ENCODE measurements at regions not wholly inside any gene's neighbourhood (a gene's known extent, or its start where the extent isn't known, plus 50 kb on each side); places are given as distances from the start of the nearest gene placed in this dataset.
"Not testable (repeated sequence)": the region's sequence is repeated elsewhere in the genome, so short reads cannot be mapped to it uniquely, and the experiment has no call there.

GRCh38 chr10:25811052-25811685 is 122.9 kb upstream of the MYO3A start:
- DNase-seq = no peak

DNA sequence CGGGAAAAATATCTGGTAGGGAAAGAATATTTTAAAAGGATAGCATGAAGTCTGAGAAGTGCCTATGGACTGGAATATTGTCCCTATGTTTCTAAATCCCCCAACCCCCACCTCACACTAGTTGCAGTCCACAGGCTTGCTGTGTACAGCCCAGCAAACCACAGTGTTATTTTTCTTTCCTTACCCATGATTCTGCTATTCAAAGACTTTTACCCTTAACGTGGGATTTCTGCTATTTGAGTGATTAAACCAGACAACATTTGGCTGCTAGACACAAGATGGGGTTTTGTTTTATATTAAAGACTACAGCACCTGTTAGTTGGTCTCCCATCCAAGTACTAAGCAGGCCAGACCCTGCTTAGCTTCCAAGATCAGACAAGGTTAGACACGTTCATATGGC is 120.5 kb upstream of the MYO3A start:
- no peak for DNase-seq

GRCh38 chr10:25815236-25815635 is 118.8 kb upstream of the MYO3A start:
- no peak for DNase-seq

- no peak for DNase-seq
These were observed 117.8 kb upstream of the MYO3A start for GRCh38 chr10:25815999-25816768.

DNA sequence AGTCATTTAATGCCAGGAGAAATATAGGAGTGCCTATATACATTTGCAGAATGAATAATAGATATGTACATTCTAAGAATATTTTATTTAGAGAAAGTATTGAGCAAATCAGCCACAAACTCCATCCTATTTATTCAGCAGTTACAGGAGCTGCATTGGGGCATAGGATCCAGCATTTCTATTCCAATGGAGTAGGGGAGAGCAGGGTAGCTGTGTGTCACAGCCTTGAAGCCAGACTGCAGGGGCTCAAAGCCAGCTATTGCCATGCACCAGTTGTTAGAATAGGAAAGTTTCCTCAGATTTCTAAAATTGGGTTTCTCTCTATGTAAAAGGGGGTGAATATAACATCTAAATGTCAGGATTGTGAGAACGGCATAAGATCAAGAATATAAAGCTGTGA is 116.8 kb upstream of the MYO3A start:
- no peak for DNase-seq

GRCh38 chr10:25818751-25819150 is 115.3 kb upstream of the MYO3A start:
- no peak for DNase-seq

GRCh38 chr10:25820472-25820871 is 113.6 kb upstream of the MYO3A start:
- DNase-seq = no peak

- no peak for DNase-seq
These were observed 113.2 kb upstream of the MYO3A start for GRCh38 chr10:25820874-25821273.

DNA sequence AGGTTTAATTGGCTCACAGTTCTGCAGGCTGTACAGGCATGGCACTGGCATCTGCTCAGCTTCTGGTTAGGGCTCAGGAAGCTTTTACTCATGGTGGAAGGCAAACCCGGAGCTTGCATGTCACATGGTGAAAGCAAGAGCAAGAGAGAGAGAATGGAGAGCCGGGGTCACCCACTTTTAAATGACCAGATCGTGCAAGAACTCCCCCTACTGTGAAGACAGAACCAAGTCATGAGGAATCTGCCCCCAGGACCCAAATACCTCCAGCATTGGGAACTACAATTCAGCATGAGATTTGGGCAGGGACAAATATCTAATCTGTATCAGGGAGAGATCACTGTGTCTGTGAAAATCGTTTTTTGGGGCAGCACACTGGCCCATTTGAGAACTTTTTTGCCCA is 110.0 kb upstream of the MYO3A start:
- no peak for DNase-seq

GRCh38 chr10:25828475-25828874 is 105.6 kb upstream of the MYO3A start:
- no peak for DNase-seq

DNA sequence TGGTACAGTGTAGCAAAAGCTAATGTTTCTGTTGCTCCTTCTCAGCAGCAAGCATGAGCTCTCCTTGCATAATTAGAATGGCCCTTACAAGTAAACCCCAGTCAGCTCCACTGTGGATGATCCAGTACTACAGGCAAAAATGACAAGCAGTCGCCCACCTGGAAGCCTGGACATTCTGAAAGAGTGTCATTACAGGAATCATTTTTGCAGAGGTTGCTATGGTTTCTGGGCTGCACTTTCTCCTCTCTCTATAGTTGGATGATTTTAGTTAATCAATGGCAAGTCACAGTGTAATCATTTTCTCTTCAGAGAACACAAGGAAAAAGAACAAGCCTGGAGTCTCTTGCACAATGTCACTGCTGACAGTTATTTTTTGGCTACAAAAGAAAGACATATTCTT is 102.9 kb upstream of the MYO3A start:
- no peak for DNase-seq

DNA sequence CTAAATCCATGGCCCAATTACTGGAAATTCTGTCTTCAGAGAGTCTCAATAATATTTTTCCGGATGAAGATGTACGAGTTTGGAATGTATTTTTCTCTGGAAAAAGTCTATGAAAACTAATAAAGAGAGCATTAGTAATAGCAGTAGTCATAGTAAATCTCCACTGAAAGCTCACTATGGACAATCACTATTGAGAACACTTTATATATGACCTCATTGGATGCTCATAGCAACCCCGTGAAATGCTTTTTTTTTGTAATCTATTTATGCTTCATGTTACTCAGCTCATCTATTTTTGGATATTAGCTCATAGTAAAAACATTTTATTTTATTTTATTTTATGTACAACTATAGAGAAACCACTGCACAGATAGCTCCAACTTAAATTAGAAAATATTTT is 94.3 kb upstream of the MYO3A start:
- DNase-seq = no peak

DNA sequence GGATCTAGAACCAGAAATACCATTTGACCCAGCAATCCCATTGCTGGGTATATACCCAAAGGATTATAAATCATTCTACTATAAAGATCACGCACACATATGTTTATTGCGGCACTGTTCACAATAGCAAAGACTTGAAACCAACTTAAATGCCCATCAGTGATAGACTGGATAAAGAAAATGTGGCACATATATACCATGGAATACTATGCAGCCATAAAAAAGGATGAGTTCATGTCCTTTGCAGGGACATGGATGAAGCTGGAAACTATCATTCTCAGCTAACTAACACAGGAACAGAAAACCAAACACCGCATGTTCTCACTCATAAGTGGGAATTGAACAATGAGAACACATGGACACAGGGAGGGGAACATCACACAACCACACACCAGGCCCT is 93.2 kb upstream of the MYO3A start:
- not testable (repeated sequence) for DNase-seq

GRCh38 chr10:25842146-25842545 is 91.9 kb upstream of the MYO3A start:
- no peak for DNase-seq

DNA sequence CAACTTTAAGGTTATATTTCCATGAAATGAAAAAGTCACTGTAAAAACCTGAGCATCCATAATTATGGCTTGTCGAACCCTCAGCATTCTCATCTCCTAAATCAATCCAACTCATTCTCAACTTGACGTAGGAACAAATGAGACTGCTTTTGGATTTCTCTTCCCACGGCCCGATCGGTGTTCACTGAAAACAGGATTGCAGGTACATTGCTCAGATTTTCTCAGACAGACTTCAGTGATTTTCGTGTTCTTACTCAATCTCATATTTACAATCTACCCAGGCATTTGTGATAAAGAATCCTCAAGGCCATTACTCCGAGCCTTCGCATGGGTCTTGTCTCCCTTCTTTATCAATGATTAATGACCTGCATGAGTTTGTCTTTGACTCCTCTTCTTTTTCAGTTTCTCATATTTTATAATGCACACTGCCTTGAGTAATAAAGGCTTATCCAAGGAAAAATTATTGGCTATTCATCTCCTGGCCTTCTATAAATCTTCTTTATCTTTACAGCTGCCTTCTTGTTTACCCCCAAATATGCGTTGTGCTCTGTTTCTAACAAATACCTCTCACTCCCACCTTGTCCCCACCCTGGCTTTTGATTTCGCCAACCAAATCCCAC is 90.4 kb upstream of the MYO3A start:
- no peak for DNase-seq

GRCh38 chr10:25844716-25845115 is 89.3 kb upstream of the MYO3A start:
- not testable (repeated sequence) for DNase-seq

- DNase-seq = no peak
These were observed 84.8 kb upstream of the MYO3A start for GRCh38 chr10:25849268-25849667.

DNA sequence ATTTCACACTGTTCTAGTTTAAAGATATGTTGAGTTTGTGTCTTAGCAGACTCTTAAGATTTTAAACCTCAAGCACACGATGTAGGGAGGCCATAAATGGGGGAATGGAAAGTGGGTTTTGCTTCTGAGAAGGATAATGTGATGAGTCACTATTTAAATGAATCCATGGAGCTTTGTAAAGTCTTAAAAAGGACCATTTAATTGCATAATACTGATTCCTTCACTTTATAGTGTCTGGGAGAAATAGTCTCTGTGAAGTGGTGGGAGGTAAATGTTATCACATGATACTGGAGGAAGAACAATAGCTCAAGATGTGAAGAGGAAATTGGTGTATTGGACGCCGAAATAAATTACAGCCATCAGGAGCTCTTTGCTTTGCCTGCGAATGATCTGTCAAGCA is 84.0 kb upstream of the MYO3A start:
- DNase-seq = no peak

- DNase-seq = no peak
These were observed 82.5 kb upstream of the MYO3A start for GRCh38 chr10:25851548-25851947.

GRCh38 chr10:25852364-25852941 is 81.6 kb upstream of the MYO3A start:
- DNase-seq = no peak

- DNase-seq = no peak
These were observed 76.0 kb upstream of the MYO3A start for GRCh38 chr10:25858076-25858475.

GRCh38 chr10:25865267-25865666 is 68.8 kb upstream of the MYO3A start:
- no peak for DNase-seq

- no peak for DNase-seq
These were observed 66.7 kb upstream of the MYO3A start for GRCh38 chr10:25867321-25867720.

- DNase-seq = no peak
These were observed 64.9 kb upstream of the MYO3A start for GRCh38 chr10:25869067-25869591.

All from hematopoietic multipotent progenitor cell treated with erythropoietin and hydrocortisone succinate and interleukin-3 and kit ligand, for 6 days (in vitro differentiated cells).